Pons (tissue), 1 donor: ENCODE measurements at regions not wholly inside any gene's neighbourhood (a gene's known extent, or its start where the extent isn't known, plus 50 kb on each side); places are given as distances from the start of the nearest gene placed in this dataset.
"Not testable (repeated sequence)": the region's sequence is repeated elsewhere in the genome, so short reads cannot be mapped to it uniquely, and the experiment has no call there.

Source experiments
- DNase-seq: peaks from one replicate; pipeline ENCODE4 v3.0.0-alpha.2; 2016; ENCODE audit warnings: low spot score

- DNase-seq: no peak
Observed at GRCh38 chr18:14936313-14936712, 188.3 kb downstream of the ANKRD30B start.

- DNase-seq: no peak
Observed at GRCh38 chr18:14937271-14937670, 189.3 kb downstream of the ANKRD30B start.

- no peak for DNase-seq
Observed at GRCh38 chr18:14939141-14939540, 191.2 kb downstream of the ANKRD30B start.

- DNase-seq: not testable (repeated sequence)
Observed at GRCh38 chr18:14940106-14940505, 192.1 kb downstream of the ANKRD30B start.

- DNase-seq: no peak
Observed at GRCh38 chr18:14940735-14941134, 192.8 kb downstream of the ANKRD30B start.

GRCh38 chr18:14941256-14941655 lies 193.3 kb downstream of the ANKRD30B start:
- no peak for DNase-seq

GRCh38 chr18:14941792-14942191 lies 193.8 kb downstream of the ANKRD30B start:
- no peak for DNase-seq

- DNase-seq: no peak
Observed at GRCh38 chr18:14942275-14942674, 194.3 kb downstream of the ANKRD30B start.

GRCh38 chr18:14943486-14943885 lies 195.5 kb downstream of the ANKRD30B start:
- DNase-seq: no peak

GRCh38 chr18:14943967-14944636 lies 196.1 kb downstream of the ANKRD30B start:
- DNase-seq: no peak

GRCh38 chr18:14944838-14945237 lies 196.9 kb downstream of the ANKRD30B start:
- DNase-seq: no peak

- no peak for DNase-seq
Observed at GRCh38 chr18:14945286-14945685, 197.3 kb downstream of the ANKRD30B start.

- no peak for DNase-seq
Observed at GRCh38 chr18:14945984-14946383, 198.0 kb downstream of the ANKRD30B start.

- not testable (repeated sequence) for DNase-seq
Observed at GRCh38 chr18:14946741-14947470, 198.9 kb downstream of the ANKRD30B start.

GRCh38 chr18:14947482-14948162 lies 199.7 kb downstream of the ANKRD30B start:
- DNase-seq: no peak

- DNase-seq: no peak
Observed at GRCh38 chr18:14948163-14948540, 200.2 kb downstream of the ANKRD30B start.

- DNase-seq: no peak
Observed at GRCh38 chr18:14949800-14950664, 202.1 kb downstream of the ANKRD30B start.

GRCh38 chr18:14952444-14953077 lies 204.6 kb downstream of the ANKRD30B start:
- not testable (repeated sequence) for DNase-seq

GRCh38 chr18:14958701-14959100 lies 210.7 kb downstream of the ANKRD30B start:
- no peak for DNase-seq

GRCh38 chr18:14959550-14959949 lies 211.6 kb downstream of the ANKRD30B start:
- no peak for DNase-seq

GRCh38 chr18:14961991-14962390 lies 214.0 kb downstream of the ANKRD30B start:
- DNase-seq: no peak

GRCh38 chr18:14962626-14963025 lies 214.7 kb downstream of the ANKRD30B start:
- DNase-seq: no peak
